Gastroesophageal sphincter (tissue), 4 donors: ENCODE measurements at regions not wholly inside any gene's neighbourhood (a gene's known extent, or its start where the extent isn't known, plus 50 kb on each side); places are given as distances from the start of the nearest gene placed in this dataset.

Experiments used
- ATAC-seq: fragments of 150-250 bp; one replicate; pipeline ENCODE4 v1.9.1; 2016; ENCODE audit warnings: mild to moderate bottlenecking, moderate library complexity
- H3K27ac ChIP-seq, 4 donors: fragments of 200-600 bp; sonication (generic) in 3 of 4; 1 replicate in 3 of 4; 2 replicates in 1 of 4; pipeline ENCODE4 v1.5.1; 2016 to 2019
- H3K27me3 ChIP-seq: fragments of 200-600 bp; sonication (generic); one replicate; pipeline ENCODE4 v1.5.1; 2019
- H3K36me3 ChIP-seq, 2 donors: fragments of 200-600 bp; sonication (generic); one replicate each; pipeline ENCODE4 v1.5.1; 2019; ENCODE audit warnings: control low read depth in 1 of 2
- H3K4me1 ChIP-seq, 3 donors: fragments of 200-600 bp; sonication (generic); 1 replicate in 2 of 3; 2 replicates in 1 of 3; pipeline ENCODE4 v1.5.1; 2016 to 2019; ENCODE audit warnings: control low read depth in 2 of 3
- H3K4me3 ChIP-seq, 2 donors: fragments of 200-600 bp; sonication (generic); one replicate each; pipeline ENCODE4 v1.5.1; 2019; ENCODE audit warnings: mild to moderate bottlenecking in 1 of 2, moderate library complexity in 1 of 2
- H3K9me3 ChIP-seq, 3 donors: fragments of 200-600 bp; sonication (generic); one replicate each; pipeline ENCODE4 v1.5.1; 2017 to 2019; ENCODE audit warnings: control low read depth in 2 of 3
- EP300 ChIP-seq: sonication (generic); formaldehyde crosslinking; IDR thresholded peaks from one replicate; pipeline ENCODE4 v1.6.1; 2017; ENCODE audit warnings: antibody characterized with exemption, mild to moderate bottlenecking
- POLR2A ChIP-seq, 2 donors: fragments of 450-650 bp; IDR thresholded peaks; one replicate each; pipeline ENCODE4 v1.6.1; 2017; ENCODE audit warnings: antibody characterized with exemption in 2 of 2, mild to moderate bottlenecking in 2 of 2, moderate library complexity in 1 of 2
- POLR2AphosphoS5 ChIP-seq: sonication (generic); formaldehyde crosslinking; IDR thresholded peaks from one replicate; pipeline ENCODE4 v1.6.1; 2017; ENCODE audit warnings: antibody characterized with exemption
- WGBS, 2 donors: methylation state at CpG; one replicate each; pipeline ENCODE4 v1.1.5; 2018; ENCODE audit warnings: low coverage in 1 of 2; 5-methylcytosine and 5-hydroxymethylcytosine counted together
- TF ChIP-seq, protein P1 (sequence below), 4 experiments: fragments of 200-600 bp in 2 of 4; fragments of 450-650 bp in 2 of 4; sonication (generic) in 1 of 4; IDR thresholded peaks; one replicate each; pipeline ENCODE4 v1.5.1; 2017 to 2019; ENCODE audit warnings: antibody characterized with exemption in 4 of 4, mild to moderate bottlenecking in 2 of 4, moderate library complexity in 2 of 4

DNA sequence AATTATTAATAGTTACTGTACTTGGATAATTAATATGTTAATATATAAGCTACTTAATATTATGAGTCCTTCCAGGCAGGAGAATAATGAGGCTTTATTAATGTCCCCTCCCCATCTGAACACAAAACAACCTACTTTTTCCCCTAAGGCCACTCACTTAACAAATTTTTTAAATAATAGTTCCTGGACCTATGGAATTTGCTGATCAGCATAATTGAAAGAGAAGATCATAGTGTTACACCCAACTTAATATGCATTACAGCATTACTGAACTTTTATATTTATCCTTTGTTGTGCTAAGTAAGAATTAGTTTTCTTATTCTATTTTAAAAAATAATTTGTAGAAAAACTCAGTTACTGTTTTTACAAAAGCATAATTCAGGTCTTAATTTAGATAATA lies 1537.7 kb upstream of the GOT2 start:
- Histone ChIP-seq H3K27me3 (no peaks in the 10 kb centered on the region), H3K4me1 (no peaks in the 10 kb centered on the region), H3K9me3 (no peaks in the 10 kb centered on the region), H3K36me3 (no peaks in the 10 kb centered on the region), H3K27ac (no peak overlapping the region), H3K4me3 (no peak overlapping the region)
- no peak for ATAC-seq
- TF ChIP-seq POLR2A (IDR thresholded peaks at IDR 0.05), result no peak
- TF ChIP-seq POLR2AphosphoS5, result no peak
- no peak for TF ChIP-seq EP300
- TF ChIP-seq, protein P1, sequence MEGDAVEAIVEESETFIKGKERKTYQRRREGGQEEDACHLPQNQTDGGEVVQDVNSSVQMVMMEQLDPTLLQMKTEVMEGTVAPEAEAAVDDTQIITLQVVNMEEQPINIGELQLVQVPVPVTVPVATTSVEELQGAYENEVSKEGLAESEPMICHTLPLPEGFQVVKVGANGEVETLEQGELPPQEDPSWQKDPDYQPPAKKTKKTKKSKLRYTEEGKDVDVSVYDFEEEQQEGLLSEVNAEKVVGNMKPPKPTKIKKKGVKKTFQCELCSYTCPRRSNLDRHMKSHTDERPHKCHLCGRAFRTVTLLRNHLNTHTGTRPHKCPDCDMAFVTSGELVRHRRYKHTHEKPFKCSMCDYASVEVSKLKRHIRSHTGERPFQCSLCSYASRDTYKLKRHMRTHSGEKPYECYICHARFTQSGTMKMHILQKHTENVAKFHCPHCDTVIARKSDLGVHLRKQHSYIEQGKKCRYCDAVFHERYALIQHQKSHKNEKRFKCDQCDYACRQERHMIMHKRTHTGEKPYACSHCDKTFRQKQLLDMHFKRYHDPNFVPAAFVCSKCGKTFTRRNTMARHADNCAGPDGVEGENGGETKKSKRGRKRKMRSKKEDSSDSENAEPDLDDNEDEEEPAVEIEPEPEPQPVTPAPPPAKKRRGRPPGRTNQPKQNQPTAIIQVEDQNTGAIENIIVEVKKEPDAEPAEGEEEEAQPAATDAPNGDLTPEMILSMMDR (IDR thresholded peaks at IDR 0.05), result no peak

- no peaks in the 10 kb centered on the region for H3K36me3 ChIP-seq
- H3K4me1 ChIP-seq, result no peaks in the 10 kb centered on the region
- no peaks in the 10 kb centered on the region for H3K27me3 ChIP-seq
- WGBS, 2 donors, result 47 to 49% methylated on average over 3 of the region's 3 CpGs
- ATAC-seq, result no peak
- H3K4me3 ChIP-seq, result no peak overlapping the region
- no peaks in the 10 kb centered on the region for H3K9me3 ChIP-seq
- TF ChIP-seq POLR2A (IDR thresholded peaks at IDR 0.05) (no peak), EP300 (no peak), POLR2AphosphoS5 (no peak)
- TF ChIP-seq, protein P1 (IDR thresholded peaks at IDR 0.05), result no peak
- no peak overlapping the region for H3K27ac ChIP-seq
These were observed 1537.1 kb upstream of the GOT2 start for GRCh38 chr16:60271025-60271771.

DNA sequence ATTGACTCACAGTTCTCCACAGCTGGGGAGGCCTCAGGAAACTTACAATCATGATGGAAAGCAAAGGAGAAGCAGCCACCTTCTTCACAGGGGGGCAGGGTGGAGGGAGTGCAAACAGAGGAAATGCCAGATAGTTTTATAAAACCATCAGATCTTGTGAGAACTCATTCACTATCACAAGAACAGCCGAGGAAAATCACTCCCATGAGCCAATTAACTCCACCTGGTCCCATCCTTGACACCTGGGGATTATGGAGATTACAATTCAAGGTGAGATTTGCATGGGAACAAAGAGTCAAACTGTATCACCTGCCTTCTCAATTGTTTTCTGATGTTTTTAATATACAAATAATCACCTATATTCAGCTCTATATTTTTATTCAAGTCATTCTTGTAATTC lies 1527.3 kb upstream of the GOT2 start:
- Histone ChIP-seq H3K27me3 (no peaks in the 10 kb centered on the region), H3K36me3 (no peaks in the 10 kb centered on the region), H3K27ac (no peak overlapping the region), H3K9me3 (no peaks in the 10 kb centered on the region), H3K4me1 (no peaks in the 10 kb centered on the region), H3K4me3 (no peak overlapping the region)
- no peak for TF ChIP-seq POLR2A (IDR thresholded peaks at IDR 0.05)
- TF ChIP-seq POLR2AphosphoS5, result no peak
- TF ChIP-seq EP300, result no peak
- TF ChIP-seq, protein P1 (IDR thresholded peaks at IDR 0.05), result no peak
- WGBS, 2 donors, result 17 to 50% methylated on average over 1 of the region's 1 CpG
- ATAC-seq, result no peak

DNA sequence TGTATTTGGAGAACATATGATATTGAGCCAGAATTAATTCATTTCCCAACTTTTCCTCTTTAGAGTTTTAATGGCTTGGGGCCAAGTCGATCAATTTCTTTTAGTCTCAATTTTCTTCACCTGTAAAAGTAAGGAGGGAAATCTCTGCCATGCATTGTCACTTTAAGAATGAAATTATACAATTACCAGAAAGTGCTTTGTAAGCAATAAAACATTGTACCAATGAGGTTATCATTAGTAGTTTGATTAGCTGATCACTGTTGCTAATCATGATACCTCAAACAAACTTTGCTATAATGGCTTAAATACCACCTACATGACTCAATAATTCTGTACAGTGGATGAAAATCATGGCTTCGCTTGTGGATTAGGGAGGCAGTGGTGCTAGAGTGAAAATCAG lies 1525.8 kb upstream of the GOT2 start:
- H3K36me3 ChIP-seq, result no peaks in the 10 kb centered on the region
- no peak for TF ChIP-seq EP300
- TF ChIP-seq POLR2A (IDR thresholded peaks at IDR 0.05), result no peak
- TF ChIP-seq, protein P1 (IDR thresholded peaks at IDR 0.05), result no peak
- TF ChIP-seq POLR2AphosphoS5, result no peak
- ATAC-seq, result no peak
- no peaks in the 10 kb centered on the region for H3K9me3 ChIP-seq
- no peaks in the 10 kb centered on the region for H3K27me3 ChIP-seq
- no peaks in the 10 kb centered on the region for H3K4me1 ChIP-seq
- H3K27ac ChIP-seq, result no peak overlapping the region
- no peak overlapping the region for H3K4me3 ChIP-seq
- WGBS, 2 donors, result 89 to 100% methylated on average over 2 of the region's 2 CpGs

GRCh38 chr16:60246086-60246485 lies 1512.0 kb upstream of the GOT2 start:
- Histone ChIP-seq H3K27me3 (no peaks in the 10 kb centered on the region), H3K36me3 (no peaks in the 10 kb centered on the region), H3K4me3 (no peak overlapping the region), H3K27ac (no peak overlapping the region), H3K4me1 (no peaks in the 10 kb centered on the region), H3K9me3 (no peaks in the 10 kb centered on the region)
- 76 to 96% methylated on average over 3 of the region's 3 CpGs for WGBS, 2 donors
- ATAC-seq, result no peak
- TF ChIP-seq POLR2A (IDR thresholded peaks at IDR 0.05) (no peak), POLR2AphosphoS5 (no peak), EP300 (no peak)
